ENCODE measurements at regions not wholly inside any gene's neighbourhood (a gene's known extent, or its start where the extent isn't known, plus 50 kb on each side); places are given as distances from the start of the nearest gene placed in this dataset.

DNA sequence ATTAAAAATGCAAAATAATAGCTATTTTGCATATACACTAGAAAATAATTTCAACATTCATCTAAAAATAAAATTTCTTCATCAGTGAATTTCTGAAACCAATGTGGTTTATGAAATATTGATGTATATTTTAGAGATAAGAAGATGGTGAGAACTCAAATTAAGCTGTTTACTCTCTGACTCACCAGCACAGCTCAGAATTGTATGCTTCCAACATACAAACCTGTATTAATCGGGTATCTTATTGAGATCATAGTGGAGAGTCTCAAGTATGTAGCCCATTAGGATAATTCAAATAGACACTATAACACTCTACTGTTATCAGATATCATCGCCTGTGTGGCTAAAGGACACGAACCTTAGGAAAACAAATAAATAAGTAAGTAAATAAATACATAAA is 899.5 kb upstream of the INTU start (continued):
- TF ChIP-seq, protein P1, sequence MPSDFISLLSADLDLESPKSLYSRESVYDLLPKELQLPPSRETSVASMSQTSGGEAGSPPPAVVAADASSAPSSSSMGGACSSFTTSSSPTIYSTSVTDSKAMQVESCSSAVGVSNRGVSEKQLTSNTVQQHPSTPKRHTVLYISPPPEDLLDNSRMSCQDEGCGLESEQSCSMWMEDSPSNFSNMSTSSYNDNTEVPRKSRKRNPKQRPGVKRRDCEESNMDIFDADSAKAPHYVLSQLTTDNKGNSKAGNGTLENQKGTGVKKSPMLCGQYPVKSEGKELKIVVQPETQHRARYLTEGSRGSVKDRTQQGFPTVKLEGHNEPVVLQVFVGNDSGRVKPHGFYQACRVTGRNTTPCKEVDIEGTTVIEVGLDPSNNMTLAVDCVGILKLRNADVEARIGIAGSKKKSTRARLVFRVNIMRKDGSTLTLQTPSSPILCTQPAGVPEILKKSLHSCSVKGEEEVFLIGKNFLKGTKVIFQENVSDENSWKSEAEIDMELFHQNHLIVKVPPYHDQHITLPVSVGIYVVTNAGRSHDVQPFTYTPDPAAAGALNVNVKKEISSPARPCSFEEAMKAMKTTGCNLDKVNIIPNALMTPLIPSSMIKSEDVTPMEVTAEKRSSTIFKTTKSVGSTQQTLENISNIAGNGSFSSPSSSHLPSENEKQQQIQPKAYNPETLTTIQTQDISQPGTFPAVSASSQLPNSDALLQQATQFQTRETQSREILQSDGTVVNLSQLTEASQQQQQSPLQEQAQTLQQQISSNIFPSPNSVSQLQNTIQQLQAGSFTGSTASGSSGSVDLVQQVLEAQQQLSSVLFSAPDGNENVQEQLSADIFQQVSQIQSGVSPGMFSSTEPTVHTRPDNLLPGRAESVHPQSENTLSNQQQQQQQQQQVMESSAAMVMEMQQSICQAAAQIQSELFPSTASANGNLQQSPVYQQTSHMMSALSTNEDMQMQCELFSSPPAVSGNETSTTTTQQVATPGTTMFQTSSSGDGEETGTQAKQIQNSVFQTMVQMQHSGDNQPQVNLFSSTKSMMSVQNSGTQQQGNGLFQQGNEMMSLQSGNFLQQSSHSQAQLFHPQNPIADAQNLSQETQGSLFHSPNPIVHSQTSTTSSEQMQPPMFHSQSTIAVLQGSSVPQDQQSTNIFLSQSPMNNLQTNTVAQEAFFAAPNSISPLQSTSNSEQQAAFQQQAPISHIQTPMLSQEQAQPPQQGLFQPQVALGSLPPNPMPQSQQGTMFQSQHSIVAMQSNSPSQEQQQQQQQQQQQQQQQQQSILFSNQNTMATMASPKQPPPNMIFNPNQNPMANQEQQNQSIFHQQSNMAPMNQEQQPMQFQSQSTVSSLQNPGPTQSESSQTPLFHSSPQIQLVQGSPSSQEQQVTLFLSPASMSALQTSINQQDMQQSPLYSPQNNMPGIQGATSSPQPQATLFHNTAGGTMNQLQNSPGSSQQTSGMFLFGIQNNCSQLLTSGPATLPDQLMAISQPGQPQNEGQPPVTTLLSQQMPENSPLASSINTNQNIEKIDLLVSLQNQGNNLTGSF (CRISPR knock-in tag; IDR thresholded peaks at IDR 0.05), result no peak
- TF ChIP-seq NFKB2 (CRISPR knock-in tag; IDR thresholded peaks at IDR 0.05; ENCODE audit: borderline replicate concordance), result no peak
- no peak for TF ChIP-seq ERF (CRISPR knock-in tag; IDR thresholded peaks at IDR 0.05)
- TF ChIP-seq ZNF550 (CRISPR knock-in tag; IDR thresholded peaks at IDR 0.05; ENCODE audit: borderline replicate concordance), result no peak
- TF ChIP-seq SP1 (IDR thresholded peaks at IDR 0.05), result no peak
- TF ChIP-seq SP1 (CRISPR knock-in tag; IDR thresholded peaks at IDR 0.05), result no peak

DNA sequence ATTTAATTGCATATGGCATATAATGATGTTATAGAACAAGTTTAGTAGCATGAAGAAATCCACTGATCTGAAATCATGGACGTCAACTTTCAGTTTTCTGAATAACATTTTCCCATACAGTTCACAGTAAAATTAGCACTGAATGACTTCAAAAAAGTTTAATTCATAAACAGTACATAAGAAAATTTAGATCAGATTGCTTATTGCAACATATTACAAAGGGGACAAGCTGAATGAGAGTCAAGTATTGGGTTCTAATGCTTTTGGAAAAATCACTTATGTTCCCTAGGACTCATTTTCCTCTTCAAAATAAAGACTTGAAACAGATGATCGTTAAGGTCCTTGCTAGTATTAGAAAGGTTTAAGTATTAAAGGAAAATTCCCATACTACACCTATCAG is 898.3 kb upstream of the INTU start:
- Histone ChIP-seq H3K4me2 (ENCODE audit: low read depth, low read length) (no peak overlapping the region), H3K27ac (ENCODE audit: extremely low read length, insufficient read depth, low read length) (no peak overlapping the region), H3K9ac (ENCODE audit: insufficient read depth, low read depth, low read length) (no peak overlapping the region), H3K4me1 (ENCODE audit: insufficient read depth, low read length) (no peaks in the 10 kb centered on the region), H2AFZ (ENCODE audit: low read length) (no peak overlapping the region), H4K20me1 (ENCODE audit: insufficient read depth, low read length) (no peaks in the 10 kb centered on the region), H3K79me2 (ENCODE audit: insufficient read depth, low read length) (no peaks in the 10 kb centered on the region), H3K36me3 (replicated peaks in 1 of 2; ENCODE audit: control insufficient read depth in 1 of 2, insufficient read depth in 2 of 2, low read length in 2 of 2) (no peaks in the 10 kb centered on the region), H3K27me3 (ENCODE audit: control insufficient read depth in 1 of 2, insufficient read depth in 2 of 2, low read length in 2 of 2) (no peaks in the 10 kb centered on the region), H3K4me3 (replicated peaks in 1 of 3; ENCODE audit: insufficient read depth in 1 of 3, low read depth in 2 of 3, low read length in 3 of 3) (no peak overlapping the region), H3K9me3 (ENCODE audit: low read length) (no peaks in the 10 kb centered on the region)
- BruUV-seq (replicated peaks), result no TSS peak
- in situ Hi-C loops (cut with HindIII; ENCODE audit: extremely low pct_ligation_motif_present, low pct_unique_long_range_greater_than_20kb), result no loop called here
- CTCF ChIA-PET (ENCODE audit: low intra/inter-chr PET ratio, low total read pairs), result no interaction called here
- DNase-seq (ENCODE audit: low spot score) (no peak), FAIRE-seq (no peak), ATAC-seq (no peak)
- TF ChIP-seq, protein P2, sequence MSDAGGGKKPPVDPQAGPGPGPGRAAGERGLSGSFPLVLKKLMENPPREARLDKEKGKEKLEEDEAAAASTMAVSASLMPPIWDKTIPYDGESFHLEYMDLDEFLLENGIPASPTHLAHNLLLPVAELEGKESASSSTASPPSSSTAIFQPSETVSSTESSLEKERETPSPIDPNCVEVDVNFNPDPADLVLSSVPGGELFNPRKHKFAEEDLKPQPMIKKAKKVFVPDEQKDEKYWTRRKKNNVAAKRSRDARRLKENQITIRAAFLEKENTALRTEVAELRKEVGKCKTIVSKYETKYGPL (CRISPR knock-in tag; IDR thresholded peaks at IDR 0.05), result no peak
- TF ChIP-seq PHF8 (CRISPR knock-in tag; IDR thresholded peaks at IDR 0.05), result no peak
- TF ChIP-seq, protein P3, sequence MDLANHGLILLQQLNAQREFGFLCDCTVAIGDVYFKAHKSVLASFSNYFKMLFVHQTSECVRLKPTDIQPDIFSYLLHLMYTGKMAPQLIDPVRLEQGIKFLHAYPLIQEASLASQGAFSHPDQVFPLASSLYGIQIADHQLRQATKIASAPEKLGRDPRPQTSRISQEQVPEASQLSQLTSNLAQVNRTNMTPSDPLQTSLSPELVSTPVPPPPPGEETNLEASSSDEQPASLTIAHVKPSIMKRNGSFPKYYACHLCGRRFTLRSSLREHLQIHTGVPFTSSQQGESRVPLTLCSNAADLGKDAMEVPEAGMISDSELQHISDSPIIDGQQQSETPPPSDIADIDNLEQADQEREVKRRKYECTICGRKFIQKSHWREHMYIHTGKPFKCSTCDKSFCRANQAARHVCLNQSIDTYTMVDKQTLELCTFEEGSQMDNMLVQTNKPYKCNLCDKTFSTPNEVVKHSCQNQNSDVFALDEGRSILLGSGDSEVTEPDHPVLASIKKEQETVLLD (CRISPR knock-in tag; IDR thresholded peaks at IDR 0.05; ENCODE audit: low read depth), result no peak
- 0% methylated on average over 2 of the region's 2 CpGs for WGBS (ENCODE audit: low lambda C conversion rate)
- POLR2A ChIA-PET, result no interaction called here
- intact Hi-C loops (cut with micrococcal nuclease; ENCODE audit: unreplicated experiment), result no loop called here
